GM21528 (cell line): ENCODE measurements at regions not wholly inside any gene's neighbourhood (a gene's known extent, or its start where the extent isn't known, plus 50 kb on each side); places are given as distances from the start of the nearest gene placed in this dataset.
"Not testable (repeated sequence)": the region's sequence is repeated elsewhere in the genome, so short reads cannot be mapped to it uniquely, and the experiment has no call there.

ENCODE experiments used
- ATAC-seq: cut with Tn5 transposase; IDR thresholded peaks from one replicate; pipeline ENCODE4 v1.9.1; 2021; ENCODE audit warnings: mild to moderate bottlenecking, moderate library complexity; ENCODE audit not compliant: unreplicated experiment, low FRiP score

GRCh38 chr1:144140243-144140642, 168.5 kb upstream of the FAM72C start:
- ATAC-seq = not testable (repeated sequence)

- not testable (repeated sequence) for ATAC-seq
Measured at GRCh38 chr1:144105006-144105405, 133.2 kb upstream of the FAM72C start.

- not testable (repeated sequence) for ATAC-seq
Measured at GRCh38 chr1:144104000-144104677, 132.4 kb upstream of the FAM72C start.

GRCh38 chr1:144103156-144103880, 131.5 kb upstream of the FAM72C start:
- not testable (repeated sequence) for ATAC-seq

GRCh38 chr1:144102046-144102745, 130.4 kb upstream of the FAM72C start:
- not testable (repeated sequence) for ATAC-seq

- ATAC-seq = no peak
Measured at GRCh38 chr1:144101397-144102045, 129.7 kb upstream of the FAM72C start.

GRCh38 chr1:144077167-144077841, 105.5 kb upstream of the FAM72C start:
- not testable (repeated sequence) for ATAC-seq

- ATAC-seq = not testable (repeated sequence)
Measured at GRCh38 chr1:144076646-144077045, 104.9 kb upstream of the FAM72C start.

GRCh38 chr1:144070394-144071053, 98.7 kb upstream of the FAM72C start:
- not testable (repeated sequence) for ATAC-seq

GRCh38 chr1:144067042-144067441, 95.3 kb upstream of the FAM72C start:
- not testable (repeated sequence) for ATAC-seq

- ATAC-seq = not testable (repeated sequence)
Measured at GRCh38 chr1:144066071-144066813, 94.5 kb upstream of the FAM72C start.

GRCh38 chr1:144065299-144066060, 93.7 kb upstream of the FAM72C start:
- not testable (repeated sequence) for ATAC-seq

GRCh38 chr1:144049365-144049764, 77.6 kb upstream of the FAM72C start:
- ATAC-seq = not testable (repeated sequence)

- ATAC-seq = not testable (repeated sequence)
Measured at GRCh38 chr1:144046645-144047044, 74.9 kb upstream of the FAM72C start.

GRCh38 chr1:144045751-144046546, 74.2 kb upstream of the FAM72C start:
- not testable (repeated sequence) for ATAC-seq

- ATAC-seq = not testable (repeated sequence)
Measured at GRCh38 chr1:144042251-144042650, 70.5 kb upstream of the FAM72C start.

- not testable (repeated sequence) for ATAC-seq
Measured at GRCh38 chr1:144040293-144040692, 68.5 kb upstream of the FAM72C start.
